ENCODE measurements at regions not wholly inside any gene's neighbourhood (a gene's known extent, or its start where the extent isn't known, plus 50 kb on each side); places are given as distances from the start of the nearest gene placed in this dataset.

- no peak overlapping the region for H2BK5ac ChIP-seq (ENCODE audit: insufficient read length, low read length)
- no peak overlapping the region for H2BK120ac ChIP-seq (ENCODE audit: low read depth, low read length, poor library complexity, severe bottlenecking)
- no peak overlapping the region for H3K9ac ChIP-seq (ENCODE audit: extremely low read depth, insufficient read length, low read length)
- Mint-ChIP-seq H3K4me3 (no peak overlapping the region), H3K4me1 (peaks cover 38 to 49% of the 10 kb centered on the region in 2 experiments), H3K36me3 (ENCODE audit: insufficient read depth in 1 of 3, low read depth in 3 of 3) (no peaks in the 10 kb centered on the region), H3K27me3 (ENCODE audit: low read depth) (peaks cover 3% of the 10 kb centered on the region; the same call in 1 of the 2 replicates), H3K27ac (peak overlapping the region in 2 of 3 experiments; percentile 57 to 97; a peak in 3 of 7 replicates), H3K9me3 (no peaks in the 10 kb centered on the region; a peak in 2 of 5 replicates)
- H3T11ph ChIP-seq (ENCODE audit: low read length) = no peak overlapping the region
- H3K27me3 ChIP-seq (ENCODE audit: insufficient read depth, low read length) = no peaks in the 10 kb centered on the region
- H4K8ac ChIP-seq (replicated peaks; ENCODE audit: insufficient read length, low read depth, low read length) = no peak overlapping the region
- no peak overlapping the region for H2BK20ac ChIP-seq (ENCODE audit: low read depth, low read length, poor library complexity, severe bottlenecking)
- H2AK5ac ChIP-seq (ENCODE audit: insufficient read length, low read length) = no peak overlapping the region
- H3K79me1 ChIP-seq (ENCODE audit: insufficient read depth, low read depth, low read length, poor library complexity, severe bottlenecking) = no peaks in the 10 kb centered on the region
- H3K23me2 ChIP-seq (ENCODE audit: insufficient read length, low read depth, low read length, poor library complexity, severe bottlenecking) = no peaks in the 10 kb centered on the region
- H4K20me1 ChIP-seq (ENCODE audit: control insufficient read depth, insufficient read depth, insufficient read length) = no peaks in the 10 kb centered on the region
- H4K91ac ChIP-seq (ENCODE audit: insufficient read length, low read depth, low read length) = no peak overlapping the region
- TF ChIP-seq CTCF (conservative IDR thresholded peaks at IDR 0.05) = no peak
- no peaks in the 10 kb centered on the region for H3K79me2 ChIP-seq (ENCODE audit: insufficient read depth, low read length)
- no peak overlapping the region for H2AFZ ChIP-seq (ENCODE audit: low read length)
- DNase-seq = no peak
- no peak overlapping the region for H3K14ac ChIP-seq (ENCODE audit: insufficient read depth, low read length)
- 0 out of 2 replicates have a peak, but pooled peaks cover 2% of the 10 kb centered on the region for H3K4me1 ChIP-seq (ENCODE audit: insufficient read depth, low read length)
- no peak overlapping the region for H3K56ac ChIP-seq (ENCODE audit: insufficient read length, low read depth, low read length)
- H3K4ac ChIP-seq (ENCODE audit: low read depth, low read length) = no peak overlapping the region
- no peaks in the 10 kb centered on the region for H3K9me3 ChIP-seq (ENCODE audit: control insufficient read depth, low read depth, low read length)
- H3K27ac ChIP-seq (ENCODE audit: insufficient read length, low read depth, low read length) = no peak overlapping the region
- no peak overlapping the region for H3K18ac ChIP-seq (ENCODE audit: insufficient read length, low read depth, low read length)
- no peak overlapping the region for H3K23ac ChIP-seq (ENCODE audit: insufficient read length, low read depth, low read length)
- WGBS (ENCODE audit: extremely low coverage, insufficient read length, low lambda C conversion rate) = no CpG with 5 or more reads among the region's 6 CpGs
- H4K5ac ChIP-seq (ENCODE audit: insufficient read length, low read depth, low read length) = no peak overlapping the region
- no peak overlapping the region for H3K4me2 ChIP-seq (ENCODE audit: insufficient read depth, insufficient read length, low read length)
- no peak overlapping the region for H2BK12ac ChIP-seq (ENCODE audit: insufficient read length, low read depth, low read length)
- H2BK15ac ChIP-seq (ENCODE audit: low read depth, low read length) = no peak overlapping the region
These were observed 192.6 kb upstream of the LHX5 start for GRCh38 chr12:113664224-113664681.

Data from H9 (cell line).